ENCODE measurements at regions not wholly inside any gene's neighbourhood (a gene's known extent, or its start where the extent isn't known, plus 50 kb on each side); places are given as distances from the start of the nearest gene placed in this dataset.

- peaks cover 28% of the 10 kb centered on the region for H3K9me3 Mint-ChIP-seq (ENCODE audit: low read depth)
- no peak overlapping the region for H3K4me3 Mint-ChIP-seq
- H3K36me3 Mint-ChIP-seq: peaks cover 3% of the 10 kb centered on the region
- no peaks in the 10 kb centered on the region for H3K27me3 Mint-ChIP-seq
- no peaks in the 10 kb centered on the region for H3K4me1 Mint-ChIP-seq (ENCODE audit: low read depth)
- H3K27ac Mint-ChIP-seq: no peak overlapping the region
These were observed 323.3 kb upstream of the PDGFD start for GRCh38 chr11:104487046-104487806.

DNA sequence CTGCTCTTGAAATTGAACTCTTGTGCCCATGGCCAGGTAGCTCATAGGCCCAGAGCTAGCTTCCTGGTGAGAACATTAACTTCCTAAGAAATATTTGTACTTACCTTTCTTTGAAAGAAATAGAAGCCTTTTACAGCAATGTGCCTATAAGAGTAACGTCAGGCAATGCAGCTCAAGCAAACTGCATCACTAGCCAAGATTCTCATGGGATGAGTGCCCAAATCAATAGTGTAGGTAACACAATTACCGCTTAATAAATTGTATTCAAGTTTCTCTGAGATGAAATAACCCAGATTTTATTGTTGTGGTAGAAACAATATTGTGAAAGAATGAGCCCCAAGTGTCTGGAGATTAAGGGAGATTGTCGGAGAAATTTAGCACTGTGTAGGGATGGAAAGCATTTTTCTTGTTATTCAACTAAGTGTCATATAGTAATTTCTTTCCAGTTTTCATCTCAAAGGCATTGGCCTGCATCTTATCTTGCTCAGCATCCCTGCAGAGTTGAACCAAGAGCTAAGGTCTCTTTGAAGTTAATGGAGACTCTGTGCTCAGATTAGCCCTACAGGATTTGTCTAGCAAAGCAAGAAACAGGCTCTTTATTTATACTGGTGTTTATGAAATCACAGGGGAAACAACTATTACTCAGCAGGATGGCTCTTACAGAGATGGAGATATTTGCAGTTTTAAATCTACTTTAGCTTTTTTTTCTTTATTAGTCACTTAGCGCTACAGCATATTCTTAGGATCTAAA is 321.0 kb upstream of the PDGFD start:
- H3K27me3 Mint-ChIP-seq: no peaks in the 10 kb centered on the region
- no peak overlapping the region for H3K27ac Mint-ChIP-seq
- H3K4me3 Mint-ChIP-seq: no peak overlapping the region
- no peaks in the 10 kb centered on the region for H3K4me1 Mint-ChIP-seq (ENCODE audit: low read depth)
- peaks cover 3% of the 10 kb centered on the region for H3K36me3 Mint-ChIP-seq
- H3K9me3 Mint-ChIP-seq (ENCODE audit: low read depth): peaks cover 24% of the 10 kb centered on the region

GRCh38 chr11:104476898-104477297 is 313.0 kb upstream of the PDGFD start:
- Mint-ChIP-seq H3K4me3 (no peak overlapping the region), H3K4me1 (ENCODE audit: low read depth) (no peaks in the 10 kb centered on the region), H3K9me3 (ENCODE audit: low read depth) (peaks cover 2% of the 10 kb centered on the region), H3K27me3 (peaks cover 1% of the 10 kb centered on the region), H3K27ac (no peak overlapping the region), H3K36me3 (no peaks in the 10 kb centered on the region)

DNA sequence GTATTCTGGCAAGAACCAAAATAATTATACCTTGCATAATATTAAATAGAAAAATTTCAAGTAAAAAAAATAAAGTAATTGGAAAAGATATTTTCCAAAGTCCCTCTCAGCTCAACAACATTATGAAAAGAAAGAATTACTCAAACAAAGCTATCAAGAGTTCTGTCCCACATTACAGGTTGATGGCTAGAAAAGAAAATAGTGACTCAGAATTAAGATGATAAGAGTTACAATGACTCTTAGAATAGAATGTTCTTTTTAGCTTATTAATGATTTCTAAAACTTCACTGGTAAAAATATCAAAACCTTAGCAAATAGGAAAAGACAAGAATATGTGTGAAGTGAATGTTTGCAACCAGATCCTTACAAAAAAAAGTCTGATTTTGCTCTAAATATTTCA is 312.5 kb upstream of the PDGFD start:
- Mint-ChIP-seq H3K4me1 (ENCODE audit: low read depth) (no peaks in the 10 kb centered on the region), H3K9me3 (ENCODE audit: low read depth) (no peaks in the 10 kb centered on the region), H3K4me3 (no peak overlapping the region), H3K27ac (no peak overlapping the region), H3K27me3 (peaks cover 1% of the 10 kb centered on the region), H3K36me3 (no peaks in the 10 kb centered on the region)

GRCh38 chr11:104467404-104467803 is 303.5 kb upstream of the PDGFD start:
- H3K36me3 Mint-ChIP-seq: no peaks in the 10 kb centered on the region
- no peaks in the 10 kb centered on the region for H3K9me3 Mint-ChIP-seq (ENCODE audit: low read depth)
- H3K27me3 Mint-ChIP-seq: peaks cover 3% of the 10 kb centered on the region
- no peak overlapping the region for H3K4me3 Mint-ChIP-seq
- H3K27ac Mint-ChIP-seq: no peak overlapping the region
- no peaks in the 10 kb centered on the region for H3K4me1 Mint-ChIP-seq (ENCODE audit: low read depth)

- H3K4me1 Mint-ChIP-seq (ENCODE audit: low read depth): no peaks in the 10 kb centered on the region
- H3K4me3 Mint-ChIP-seq: no peak overlapping the region
- peaks cover 3% of the 10 kb centered on the region for H3K27me3 Mint-ChIP-seq
- no peaks in the 10 kb centered on the region for H3K9me3 Mint-ChIP-seq (ENCODE audit: low read depth)
- no peak overlapping the region for H3K27ac Mint-ChIP-seq
- H3K36me3 Mint-ChIP-seq: no peaks in the 10 kb centered on the region
These were observed 301.4 kb upstream of the PDGFD start for GRCh38 chr11:104465321-104465720.

- Mint-ChIP-seq H3K27ac (no peak overlapping the region), H3K27me3 (peaks cover 3% of the 10 kb centered on the region), H3K9me3 (ENCODE audit: low read depth) (no peaks in the 10 kb centered on the region), H3K4me1 (ENCODE audit: low read depth) (no peaks in the 10 kb centered on the region), H3K36me3 (no peaks in the 10 kb centered on the region), H3K4me3 (no peak overlapping the region)
These were observed 300.7 kb upstream of the PDGFD start for GRCh38 chr11:104464691-104465090.

DNA sequence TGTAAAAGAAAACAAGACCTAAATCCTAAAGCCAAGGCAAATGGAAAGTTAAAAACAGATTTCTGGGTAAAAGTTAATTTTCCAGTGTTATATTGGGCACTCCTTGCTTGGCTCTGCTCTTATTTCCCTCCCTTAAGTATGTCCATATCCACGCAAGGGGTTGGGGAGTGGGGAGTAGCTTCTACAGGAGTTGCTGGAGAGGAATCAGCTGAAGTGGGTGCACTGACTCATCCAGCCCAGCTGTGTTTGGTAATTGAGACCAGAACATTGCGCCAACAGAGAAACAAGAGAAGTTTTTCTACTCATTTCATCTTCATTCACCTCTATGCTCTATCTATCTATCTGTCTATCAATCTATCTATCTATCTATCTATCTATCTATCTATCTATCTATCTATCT is 298.4 kb upstream of the PDGFD start:
- H3K4me1 Mint-ChIP-seq (ENCODE audit: low read depth): no peaks in the 10 kb centered on the region
- H3K36me3 Mint-ChIP-seq: no peaks in the 10 kb centered on the region
- no peak overlapping the region for H3K27ac Mint-ChIP-seq
- peaks cover 5% of the 10 kb centered on the region for H3K27me3 Mint-ChIP-seq
- H3K4me3 Mint-ChIP-seq: no peak overlapping the region
- no peaks in the 10 kb centered on the region for H3K9me3 Mint-ChIP-seq (ENCODE audit: low read depth)

GRCh38 chr11:104451197-104451893 is 287.4 kb upstream of the PDGFD start:
- Mint-ChIP-seq H3K9me3 (ENCODE audit: low read depth) (peaks cover 3% of the 10 kb centered on the region), H3K27me3 (peaks cover 8% of the 10 kb centered on the region), H3K4me3 (no peak overlapping the region), H3K27ac (no peak overlapping the region), H3K36me3 (no peaks in the 10 kb centered on the region), H3K4me1 (ENCODE audit: low read depth) (no peaks in the 10 kb centered on the region)

DNA sequence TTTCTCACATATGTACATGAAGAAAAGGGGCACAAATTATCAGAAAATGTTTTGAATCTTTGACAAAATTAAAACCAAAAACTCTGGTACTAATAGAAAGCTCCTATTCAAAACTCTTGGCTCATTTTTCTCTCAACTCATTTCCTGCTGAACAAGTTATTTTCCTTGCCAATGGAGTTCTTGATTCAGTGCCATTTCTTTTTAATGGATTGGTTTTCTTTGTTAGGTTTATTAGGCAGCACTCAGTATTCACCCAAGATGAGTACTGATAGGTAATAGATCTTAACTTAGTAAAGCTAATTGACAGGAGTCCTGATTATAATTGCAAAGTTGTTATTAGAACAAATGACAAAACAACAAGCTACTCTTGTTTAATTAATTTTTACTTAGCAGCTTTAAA is 279.4 kb upstream of the PDGFD start:
- Mint-ChIP-seq H3K9me3 (ENCODE audit: low read depth) (peaks cover 4% of the 10 kb centered on the region), H3K4me3 (no peak overlapping the region), H3K27ac (no peak overlapping the region), H3K4me1 (ENCODE audit: low read depth) (no peaks in the 10 kb centered on the region), H3K36me3 (no peaks in the 10 kb centered on the region), H3K27me3 (peaks cover 3% of the 10 kb centered on the region)

DNA sequence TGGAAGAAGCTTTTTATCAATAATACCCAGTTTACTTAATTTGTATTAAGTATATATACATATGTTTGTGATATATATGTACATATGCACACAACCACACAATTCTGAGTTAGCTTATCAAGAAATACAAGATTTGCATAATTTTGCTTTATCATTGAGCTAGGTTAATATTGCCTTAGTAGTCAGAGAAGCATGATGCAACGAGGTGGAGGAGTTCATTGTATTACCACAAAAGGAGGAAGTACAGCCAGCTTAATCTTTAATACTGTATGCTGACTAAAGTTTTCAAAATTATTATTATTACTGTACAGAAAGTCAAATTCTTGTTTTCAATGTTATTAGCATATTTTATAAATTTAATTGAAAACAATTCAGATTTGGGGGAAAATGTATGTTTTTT is 278.4 kb upstream of the PDGFD start:
- Mint-ChIP-seq H3K4me3 (no peak overlapping the region), H3K9me3 (ENCODE audit: low read depth) (peaks cover 7% of the 10 kb centered on the region), H3K27ac (no peak overlapping the region), H3K27me3 (peaks cover 3% of the 10 kb centered on the region), H3K36me3 (no peaks in the 10 kb centered on the region), H3K4me1 (ENCODE audit: low read depth) (no peaks in the 10 kb centered on the region)

DNA sequence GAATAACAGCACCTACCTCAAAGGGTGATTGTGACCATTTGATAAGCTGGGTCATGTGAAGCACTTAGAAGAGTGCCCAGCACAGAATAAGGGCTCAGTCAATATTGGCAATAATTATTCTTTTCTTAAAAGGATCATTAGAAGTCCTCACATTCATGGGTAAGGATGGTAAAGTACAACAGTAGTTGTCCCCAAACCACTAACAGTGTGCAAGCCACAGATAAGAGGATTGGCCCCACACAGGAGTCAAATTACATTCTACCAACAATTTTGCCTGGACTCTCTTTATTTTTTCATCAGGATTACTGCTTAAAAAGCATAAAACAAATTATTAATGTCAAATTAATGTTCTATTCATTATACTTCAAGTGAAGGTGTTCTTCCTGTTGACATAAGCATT is 271.5 kb upstream of the PDGFD start:
- Mint-ChIP-seq H3K9me3 (ENCODE audit: low read depth) (peaks cover 7% of the 10 kb centered on the region), H3K27me3 (no peaks in the 10 kb centered on the region), H3K4me1 (ENCODE audit: low read depth) (no peaks in the 10 kb centered on the region), H3K4me3 (no peak overlapping the region), H3K27ac (no peak overlapping the region), H3K36me3 (no peaks in the 10 kb centered on the region)

DNA sequence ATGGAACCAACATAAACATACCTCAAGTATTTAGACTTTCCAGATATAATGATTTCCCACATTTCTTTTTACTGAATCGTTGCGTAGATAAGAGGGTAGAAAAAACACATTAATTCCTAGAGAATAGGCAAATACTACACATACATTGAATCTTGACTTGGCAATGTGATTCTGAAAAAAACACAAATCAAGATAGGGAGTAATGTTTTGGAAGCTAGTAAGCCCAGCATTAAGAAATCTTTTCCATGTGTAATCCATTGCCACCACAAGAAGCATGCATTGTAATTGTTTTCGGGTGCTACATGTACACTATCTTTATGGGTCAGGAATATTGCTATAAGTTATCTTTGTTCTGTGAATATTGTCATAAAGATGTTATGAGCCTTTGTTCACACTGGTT is 269.8 kb upstream of the PDGFD start:
- H3K4me3 Mint-ChIP-seq: no peak overlapping the region
- H3K36me3 Mint-ChIP-seq: no peaks in the 10 kb centered on the region
- H3K9me3 Mint-ChIP-seq (ENCODE audit: low read depth): peaks cover 7% of the 10 kb centered on the region
- H3K27me3 Mint-ChIP-seq: no peaks in the 10 kb centered on the region
- H3K4me1 Mint-ChIP-seq (ENCODE audit: low read depth): no peaks in the 10 kb centered on the region
- H3K27ac Mint-ChIP-seq: no peak overlapping the region

- Mint-ChIP-seq H3K4me1 (ENCODE audit: low read depth) (no peaks in the 10 kb centered on the region), H3K27me3 (no peaks in the 10 kb centered on the region), H3K4me3 (no peak overlapping the region), H3K9me3 (ENCODE audit: low read depth) (no peaks in the 10 kb centered on the region), H3K27ac (no peak overlapping the region), H3K36me3 (no peaks in the 10 kb centered on the region)
These were observed 269.0 kb upstream of the PDGFD start for GRCh38 chr11:104432981-104433380.

DNA sequence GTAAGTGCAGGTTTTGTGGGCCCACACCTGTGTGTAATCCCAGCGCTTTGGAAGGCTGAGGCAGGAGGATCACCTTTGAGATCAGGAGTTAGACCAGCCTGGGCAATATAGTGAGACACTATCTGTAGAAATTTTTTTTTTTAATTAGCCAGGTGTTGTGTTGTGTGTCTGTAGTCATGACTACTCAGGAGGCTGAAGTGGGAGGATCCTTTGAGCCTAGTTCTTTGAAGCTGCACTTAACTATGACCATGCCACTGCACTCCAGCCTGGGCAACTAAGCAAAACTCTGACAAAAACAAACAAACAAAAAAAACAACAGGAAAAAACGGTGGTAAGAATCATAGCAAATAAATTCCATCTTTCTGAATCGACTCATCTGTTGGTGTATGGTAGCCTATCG is 268.6 kb upstream of the PDGFD start:
- no peak overlapping the region for H3K4me3 Mint-ChIP-seq
- no peaks in the 10 kb centered on the region for H3K4me1 Mint-ChIP-seq (ENCODE audit: low read depth)
- H3K27me3 Mint-ChIP-seq: no peaks in the 10 kb centered on the region
- H3K9me3 Mint-ChIP-seq (ENCODE audit: low read depth): no peaks in the 10 kb centered on the region
- no peak overlapping the region for H3K27ac Mint-ChIP-seq
- H3K36me3 Mint-ChIP-seq: no peaks in the 10 kb centered on the region

Measured in activated naive CD8-positive, alpha-beta T cell (primary cell).